ENCODE measurements at regions not wholly inside any gene's neighbourhood (a gene's known extent, or its start where the extent isn't known, plus 50 kb on each side); places are given as distances from the start of the nearest gene placed in this dataset.

- Histone ChIP-seq H3K27ac (ENCODE audit: low read depth, low read length) (no peak overlapping the region), H3K4me1 (ENCODE audit: control insufficient read depth in 1 of 2, insufficient read depth in 2 of 2, low read length in 2 of 2) (no peaks in the 10 kb centered on the region), H3K27me3 (ENCODE audit: insufficient read depth, low read length) (no peaks in the 10 kb centered on the region), H3K9ac (ENCODE audit: low read length) (no peak overlapping the region), H3K36me3 (ENCODE audit: control insufficient read depth in 1 of 2, insufficient read depth in 2 of 2, low read length in 2 of 2) (no peaks in the 10 kb centered on the region), H3K4me2 (ENCODE audit: low read length) (no peak overlapping the region), H3K4me3 (replicated peaks in 1 of 2; ENCODE audit: low read depth in 1 of 2, low read length in 2 of 2) (no peak overlapping the region), H3K79me2 (ENCODE audit: insufficient read depth, low read length) (no peaks in the 10 kb centered on the region), H3K9me2 (ENCODE audit: insufficient read depth) (no peaks in the 10 kb centered on the region), H4K20me1 (ENCODE audit: insufficient read depth) (no peaks in the 10 kb centered on the region), H2AFZ (ENCODE audit: low read depth, low read length, poor library complexity, severe bottlenecking) (no peak overlapping the region), H3K9me3 (ENCODE audit: control insufficient read depth in 1 of 2, insufficient read depth in 1 of 2, low read depth in 1 of 2, low read length in 2 of 2) (no peaks in the 10 kb centered on the region)
- TF ChIP-seq TCF7L2 (IDR thresholded peaks at IDR 0.05; ENCODE audit: borderline replicate concordance, extremely low read depth, insufficient read depth, insufficient read length) (no peak), POLR2A (IDR thresholded peaks at IDR 0.05; ENCODE audit: borderline replicate concordance, extremely low read depth, insufficient read depth, insufficient read length) (no peak), ATF3 (IDR thresholded peaks at IDR 0.05) (no peak), POLR2AphosphoS5 (IDR thresholded peaks at IDR 0.05; ENCODE audit: low read depth, low read length) (no peak), EGR1 (IDR thresholded peaks at IDR 0.05; ENCODE audit: low read depth) (no peak), SRF (IDR thresholded peaks at IDR 0.05; ENCODE audit: low read depth) (no peak), ZNF274 (IDR thresholded peaks at IDR 0.05; ENCODE audit: low read depth, low read length) (no peak), ELF1 (IDR thresholded peaks at IDR 0.05; ENCODE audit: borderline replicate concordance, low read depth) (no peak), SIN3A (IDR thresholded peaks at IDR 0.05; ENCODE audit: low read depth) (no peak), JUND (IDR thresholded peaks at IDR 0.05) (no peak), EZH2 (IDR thresholded peaks at IDR 0.05) (no peak), CBX3 (IDR thresholded peaks at IDR 0.05; ENCODE audit: low read depth) (no peak), RAD21 (IDR thresholded peaks at IDR 0.05; ENCODE audit: low read depth) (no peak), CEBPB (IDR thresholded peaks at IDR 0.05; ENCODE audit: low read depth) (no peak), ZFX (IDR thresholded peaks at IDR 0.05) (no peak)
- TF ChIP-seq, protein P1, sequence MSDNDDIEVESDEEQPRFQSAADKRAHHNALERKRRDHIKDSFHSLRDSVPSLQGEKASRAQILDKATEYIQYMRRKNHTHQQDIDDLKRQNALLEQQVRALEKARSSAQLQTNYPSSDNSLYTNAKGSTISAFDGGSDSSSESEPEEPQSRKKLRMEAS (IDR thresholded peaks at IDR 0.05): no peak
- TF ChIP-seq, protein P2, sequence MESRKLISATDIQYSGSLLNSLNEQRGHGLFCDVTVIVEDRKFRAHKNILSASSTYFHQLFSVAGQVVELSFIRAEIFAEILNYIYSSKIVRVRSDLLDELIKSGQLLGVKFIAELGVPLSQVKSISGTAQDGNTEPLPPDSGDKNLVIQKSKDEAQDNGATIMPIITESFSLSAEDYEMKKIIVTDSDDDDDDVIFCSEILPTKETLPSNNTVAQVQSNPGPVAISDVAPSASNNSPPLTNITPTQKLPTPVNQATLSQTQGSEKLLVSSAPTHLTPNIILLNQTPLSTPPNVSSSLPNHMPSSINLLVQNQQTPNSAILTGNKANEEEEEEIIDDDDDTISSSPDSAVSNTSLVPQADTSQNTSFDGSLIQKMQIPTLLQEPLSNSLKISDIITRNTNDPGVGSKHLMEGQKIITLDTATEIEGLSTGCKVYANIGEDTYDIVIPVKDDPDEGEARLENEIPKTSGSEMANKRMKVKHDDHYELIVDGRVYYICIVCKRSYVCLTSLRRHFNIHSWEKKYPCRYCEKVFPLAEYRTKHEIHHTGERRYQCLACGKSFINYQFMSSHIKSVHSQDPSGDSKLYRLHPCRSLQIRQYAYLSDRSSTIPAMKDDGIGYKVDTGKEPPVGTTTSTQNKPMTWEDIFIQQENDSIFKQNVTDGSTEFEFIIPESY (IDR thresholded peaks at IDR 0.05; ENCODE audit: extremely low read depth, insufficient replicate concordance, low read length): no peak
- TF ChIP-seq, protein P3, sequence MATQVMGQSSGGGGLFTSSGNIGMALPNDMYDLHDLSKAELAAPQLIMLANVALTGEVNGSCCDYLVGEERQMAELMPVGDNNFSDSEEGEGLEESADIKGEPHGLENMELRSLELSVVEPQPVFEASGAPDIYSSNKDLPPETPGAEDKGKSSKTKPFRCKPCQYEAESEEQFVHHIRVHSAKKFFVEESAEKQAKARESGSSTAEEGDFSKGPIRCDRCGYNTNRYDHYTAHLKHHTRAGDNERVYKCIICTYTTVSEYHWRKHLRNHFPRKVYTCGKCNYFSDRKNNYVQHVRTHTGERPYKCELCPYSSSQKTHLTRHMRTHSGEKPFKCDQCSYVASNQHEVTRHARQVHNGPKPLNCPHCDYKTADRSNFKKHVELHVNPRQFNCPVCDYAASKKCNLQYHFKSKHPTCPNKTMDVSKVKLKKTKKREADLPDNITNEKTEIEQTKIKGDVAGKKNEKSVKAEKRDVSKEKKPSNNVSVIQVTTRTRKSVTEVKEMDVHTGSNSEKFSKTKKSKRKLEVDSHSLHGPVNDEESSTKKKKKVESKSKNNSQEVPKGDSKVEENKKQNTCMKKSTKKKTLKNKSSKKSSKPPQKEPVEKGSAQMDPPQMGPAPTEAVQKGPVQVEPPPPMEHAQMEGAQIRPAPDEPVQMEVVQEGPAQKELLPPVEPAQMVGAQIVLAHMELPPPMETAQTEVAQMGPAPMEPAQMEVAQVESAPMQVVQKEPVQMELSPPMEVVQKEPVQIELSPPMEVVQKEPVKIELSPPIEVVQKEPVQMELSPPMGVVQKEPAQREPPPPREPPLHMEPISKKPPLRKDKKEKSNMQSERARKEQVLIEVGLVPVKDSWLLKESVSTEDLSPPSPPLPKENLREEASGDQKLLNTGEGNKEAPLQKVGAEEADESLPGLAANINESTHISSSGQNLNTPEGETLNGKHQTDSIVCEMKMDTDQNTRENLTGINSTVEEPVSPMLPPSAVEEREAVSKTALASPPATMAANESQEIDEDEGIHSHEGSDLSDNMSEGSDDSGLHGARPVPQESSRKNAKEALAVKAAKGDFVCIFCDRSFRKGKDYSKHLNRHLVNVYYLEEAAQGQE (IDR thresholded peaks at IDR 0.05; ENCODE audit: low read depth): no peak
- no peak for ATAC-seq
- no TSS peak for BruUV-seq (replicated peaks)
- ChIA-PET CTCF (no interaction called here), POLR2A (no interaction called here), RAD21 (ENCODE audit: low non-redundant PET in 1 of 2, low total read pairs in 2 of 2, uncharacterized antibody in 2 of 2, unreplicated experiment in 2 of 2) (no interaction called here)
- intact Hi-C loops (cut with micrococcal nuclease): no loop called here
- no peak for DNase-seq (ENCODE audit: low read depth, low spot score)
Observed at GRCh38 chr6:106830930-106831329, 143.6 kb downstream of the CD24 start.
